Adrenal gland (tissue), 9 donors: ENCODE measurements at regions not wholly inside any gene's neighbourhood (a gene's known extent, or its start where the extent isn't known, plus 50 kb on each side); places are given as distances from the start of the nearest gene placed in this dataset.

ENCODE experiments used
- DNase-seq, 7 donors: peaks; one replicate each; pipeline ENCODE4 v3.0.0-alpha.2; 2019 to 2020
- H3K27ac ChIP-seq, 5 donors: fragments of 200-600 bp; sonication (generic) in 4 of 5; 1 replicate in 3 of 5; 2 replicates in 2 of 5; pipeline versions ENCODE4 v1.5.1 to v1.8.0; 2016 to 2020; ENCODE audit warnings: mild to moderate bottlenecking in 1 of 5
- H3K27me3 ChIP-seq: fragments of 200-600 bp; 2 replicates; pipeline ENCODE4 v1.8.0; 2021
- H3K36me3 ChIP-seq, 2 donors: fragments of 200-600 bp; replicated peaks in 1 of 2; 1 replicate in 1 of 2; 2 replicates in 1 of 2; pipeline versions ENCODE4 v1.5.1 to v1.8.0; 2018 to 2022
- H3K4me1 ChIP-seq, 2 donors: fragments of 200-600 bp; replicated peaks in 1 of 2; 1 replicate in 1 of 2; 2 replicates in 1 of 2; pipeline versions ENCODE4 v1.5.1 to v1.8.0; 2018 to 2021
- H3K4me3 ChIP-seq, 4 donors: fragments of 200-600 bp; sonication (generic) in 3 of 4; one replicate each; pipeline ENCODE4 v1.5.1; 2016 to 2018
- H3K9me3 ChIP-seq, 3 donors: fragments of 200-600 bp; sonication (generic) in 1 of 3; replicated peaks in 1 of 3; 1 replicate in 2 of 3; 2 replicates in 1 of 3; pipeline versions ENCODE4 v1.5.1 to v1.8.0; 2016 to 2021
- POLR2A ChIP-seq, 2 donors: fragments of 450-650 bp; IDR thresholded peaks; one replicate each; pipeline ENCODE4 v1.6.1; 2017; ENCODE audit warnings: antibody characterized with exemption in 2 of 2, mild to moderate bottlenecking in 2 of 2, moderate library complexity in 1 of 2
- WGBS, 4 donors: extraction: QIAGEN DNeasy Blood & Tissue Kit in 2 of 4; methylation state at CpG; one replicate each; pipeline versions ENCODE4 v1.1.5 to v1.1.7; 2013 to 2017; 5-methylcytosine and 5-hydroxymethylcytosine counted together
- intact Hi-C, 2 donors: fragments of 100-400 bp; cut with DNase I; formaldehyde crosslinking; loops; one replicate each; pipeline versions ENCODE4 v1.14.1 to v1.15.0; 2022 to 2023
- TF ChIP-seq, protein P1 (sequence below), 6 experiments: fragments of 450-650 bp in 4 of 6; fragments of 200-600 bp in 2 of 6; sonication (generic) in 1 of 6; IDR thresholded peaks; 1 replicate in 5 of 6; 2 replicates in 1 of 6; pipeline versions ENCODE4 v1.5.1 to v1.8.0; 2016 to 2021; ENCODE audit warnings: antibody characterized with exemption in 6 of 6, mild to moderate bottlenecking in 2 of 6, moderate library complexity in 1 of 6
- donor health status: healthy with polysubstance abuse.
- donor health status: Bipolar disorder and iron deficiency.
- donor health status: DM: yes; HTN: yes; CAD: no.
- donor health status: DM: no; HTN: no; CAD: no.
- donor health status: DM: no; HTN: no; CAD: no.

DNA sequence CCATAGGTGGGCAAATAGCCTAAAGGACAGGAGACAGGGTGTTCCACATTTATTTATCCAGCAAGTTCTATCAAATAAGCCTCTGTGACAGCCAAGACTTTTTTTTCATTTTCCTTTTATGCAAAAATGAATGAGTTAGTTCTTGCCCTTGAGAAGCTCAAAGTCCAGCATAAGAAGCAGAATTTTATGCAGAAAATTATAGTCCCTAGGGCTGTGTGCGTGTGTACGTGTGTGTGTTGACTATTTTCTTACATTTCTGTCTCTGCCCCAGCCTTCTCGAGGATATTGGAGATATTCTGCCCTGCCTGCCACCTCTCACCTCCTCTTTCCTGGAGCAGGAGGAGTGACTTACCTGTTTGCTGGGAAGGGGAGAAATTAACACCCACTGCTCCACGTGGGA, 221.9 kb downstream of the SREK1 start:
- Histone ChIP-seq H3K27ac (no peak overlapping the region), H3K4me3 (no peak overlapping the region), H3K36me3 (no peaks in the 10 kb centered on the region), H3K9me3 (no peaks in the 10 kb centered on the region), H3K4me1 (no peaks in the 10 kb centered on the region), H3K27me3 (peaks cover 7% of the 10 kb centered on the region)
- WGBS, 4 donors = 57 to 61% (median 58%) methylated on average over 4 of the region's 4 CpGs
- no peak for DNase-seq
- intact Hi-C loops = no loop called here
- TF ChIP-seq POLR2A (IDR thresholded peaks at IDR 0.05) = no peak
- TF ChIP-seq, protein P1, sequence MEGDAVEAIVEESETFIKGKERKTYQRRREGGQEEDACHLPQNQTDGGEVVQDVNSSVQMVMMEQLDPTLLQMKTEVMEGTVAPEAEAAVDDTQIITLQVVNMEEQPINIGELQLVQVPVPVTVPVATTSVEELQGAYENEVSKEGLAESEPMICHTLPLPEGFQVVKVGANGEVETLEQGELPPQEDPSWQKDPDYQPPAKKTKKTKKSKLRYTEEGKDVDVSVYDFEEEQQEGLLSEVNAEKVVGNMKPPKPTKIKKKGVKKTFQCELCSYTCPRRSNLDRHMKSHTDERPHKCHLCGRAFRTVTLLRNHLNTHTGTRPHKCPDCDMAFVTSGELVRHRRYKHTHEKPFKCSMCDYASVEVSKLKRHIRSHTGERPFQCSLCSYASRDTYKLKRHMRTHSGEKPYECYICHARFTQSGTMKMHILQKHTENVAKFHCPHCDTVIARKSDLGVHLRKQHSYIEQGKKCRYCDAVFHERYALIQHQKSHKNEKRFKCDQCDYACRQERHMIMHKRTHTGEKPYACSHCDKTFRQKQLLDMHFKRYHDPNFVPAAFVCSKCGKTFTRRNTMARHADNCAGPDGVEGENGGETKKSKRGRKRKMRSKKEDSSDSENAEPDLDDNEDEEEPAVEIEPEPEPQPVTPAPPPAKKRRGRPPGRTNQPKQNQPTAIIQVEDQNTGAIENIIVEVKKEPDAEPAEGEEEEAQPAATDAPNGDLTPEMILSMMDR (IDR thresholded peaks at IDR 0.05) = no peak

DNA sequence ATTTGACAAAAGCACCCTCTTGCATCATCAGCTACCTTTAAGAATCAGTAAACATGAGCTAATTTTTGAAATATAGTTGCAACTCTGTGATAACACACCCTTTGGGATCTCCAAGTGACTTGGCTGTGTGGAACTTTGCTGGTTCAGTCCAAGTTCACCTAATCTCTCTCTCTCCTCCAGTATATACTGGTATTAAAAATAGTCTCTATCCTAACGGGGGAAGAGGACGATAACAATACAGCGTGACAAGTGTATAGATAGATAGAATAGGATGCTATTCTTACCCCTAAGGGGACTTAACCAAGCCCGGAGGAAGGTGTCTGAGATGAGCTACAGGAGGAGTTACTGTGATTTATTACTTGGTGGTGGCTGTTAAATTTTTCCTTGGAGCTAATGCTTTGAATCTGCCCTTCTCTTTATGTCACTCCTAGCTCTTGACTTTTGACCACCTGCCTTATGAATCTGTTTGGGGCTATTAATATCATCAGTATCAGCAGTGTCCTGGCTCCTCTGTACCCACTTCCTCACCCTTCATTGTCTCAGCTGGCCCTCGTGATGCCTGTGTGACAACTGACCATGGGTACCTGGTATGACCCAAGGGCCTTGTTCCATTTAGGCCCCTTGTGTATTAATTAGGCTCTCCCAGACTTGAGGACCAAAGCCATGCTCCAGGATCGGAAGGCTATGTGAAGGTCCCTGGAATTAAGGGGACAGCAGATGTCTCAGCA, 223.9 kb downstream of the SREK1 start:
- DNase-seq = no peak
- intact Hi-C loops = no loop called here
- Histone ChIP-seq H3K4me1 (no peaks in the 10 kb centered on the region), H3K27ac (no peak overlapping the region), H3K9me3 (no peaks in the 10 kb centered on the region), H3K36me3 (no peaks in the 10 kb centered on the region), H3K27me3 (peaks cover 7% of the 10 kb centered on the region), H3K4me3 (no peak overlapping the region)
- TF ChIP-seq, protein P1 (IDR thresholded peaks at IDR 0.05) = no peak
- no peak for TF ChIP-seq POLR2A (IDR thresholded peaks at IDR 0.05)
- 71 to 87% (median 79%) methylated on average over 5 to 6 of the region's 6 CpGs for WGBS, 4 donors

DNA sequence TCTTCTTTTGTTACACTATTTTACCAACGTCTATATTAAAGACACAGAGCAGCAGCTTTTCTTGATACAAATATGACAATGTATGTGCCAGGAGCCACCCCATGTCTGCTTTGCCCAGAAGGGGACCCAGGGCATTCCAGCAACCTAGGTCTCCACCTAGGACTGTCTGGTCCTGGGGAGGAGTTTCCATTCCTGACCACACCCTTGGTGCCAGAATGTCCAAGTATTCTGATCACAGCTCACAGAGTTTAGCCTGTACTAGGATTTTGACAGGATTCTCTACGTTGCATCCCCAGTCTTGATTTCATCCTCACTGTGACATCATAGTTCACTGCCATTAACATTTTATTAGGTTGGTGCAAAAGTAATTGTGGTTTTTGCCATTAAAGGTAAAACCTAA, 224.7 kb downstream of the SREK1 start:
- no peaks in the 10 kb centered on the region for H3K9me3 ChIP-seq
- H3K27ac ChIP-seq = no peak overlapping the region
- 49 to 66% (median 63%) methylated on average over 2 of the region's 2 CpGs for WGBS, 4 donors
- intact Hi-C loops = no loop called here
- no peak for TF ChIP-seq POLR2A (IDR thresholded peaks at IDR 0.05)
- TF ChIP-seq, protein P1 (IDR thresholded peaks at IDR 0.05) = no peak
- no peak overlapping the region for H3K4me3 ChIP-seq
- peaks cover 7% of the 10 kb centered on the region for H3K27me3 ChIP-seq
- no peaks in the 10 kb centered on the region for H3K36me3 ChIP-seq
- DNase-seq = no peak
- no peaks in the 10 kb centered on the region for H3K4me1 ChIP-seq

DNA sequence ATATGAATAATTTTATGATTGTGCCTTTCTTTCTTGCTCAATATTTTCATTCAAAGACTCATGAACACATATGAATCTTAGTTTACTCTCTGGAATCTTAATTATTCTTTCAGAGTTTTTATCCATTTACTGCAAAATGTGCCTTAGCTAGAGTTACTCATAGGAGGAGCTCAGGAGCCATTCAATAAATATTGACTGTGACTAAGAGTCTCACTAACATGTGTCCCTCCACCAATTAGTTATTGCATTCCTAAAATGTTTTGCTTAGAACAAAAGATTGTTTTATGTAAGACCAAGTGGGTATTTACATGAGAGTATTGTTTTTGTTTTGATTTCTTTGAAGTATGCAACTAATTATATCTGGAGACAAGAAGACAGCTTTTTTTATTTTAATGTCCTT, 218.4 kb upstream of the MAST4 start:
- Histone ChIP-seq H3K4me1 (no peaks in the 10 kb centered on the region), H3K36me3 (no peaks in the 10 kb centered on the region), H3K27ac (no peak overlapping the region), H3K9me3 (no peaks in the 10 kb centered on the region), H3K27me3 (no peaks in the 10 kb centered on the region), H3K4me3 (no peak overlapping the region)
- TF ChIP-seq POLR2A (IDR thresholded peaks at IDR 0.05) = no peak
- TF ChIP-seq, protein P1 (IDR thresholded peaks at IDR 0.05) = no peak
- no peak for DNase-seq
- intact Hi-C loops = no loop called here
